C4-2B (cell line): ENCODE measurements at regions not wholly inside any gene's neighbourhood (a gene's known extent, or its start where the extent isn't known, plus 50 kb on each side); places are given as distances from the start of the nearest gene placed in this dataset.
"Not testable (repeated sequence)": the region's sequence is repeated elsewhere in the genome, so short reads cannot be mapped to it uniquely, and the experiment has no call there.

Source experiments
- ZFX ChIP-seq: fragments of 450-650 bp; IDR thresholded peaks from 2 replicates; pipeline ENCODE4 v1.6.1; 2017
- TF ChIP-seq, protein P1 (sequence below): fragments of 450-650 bp; conservative IDR thresholded peaks from 2 replicates; pipeline ENCODE4 v1.5.1; 2017; ENCODE audit warnings: mild to moderate bottlenecking

DNA sequence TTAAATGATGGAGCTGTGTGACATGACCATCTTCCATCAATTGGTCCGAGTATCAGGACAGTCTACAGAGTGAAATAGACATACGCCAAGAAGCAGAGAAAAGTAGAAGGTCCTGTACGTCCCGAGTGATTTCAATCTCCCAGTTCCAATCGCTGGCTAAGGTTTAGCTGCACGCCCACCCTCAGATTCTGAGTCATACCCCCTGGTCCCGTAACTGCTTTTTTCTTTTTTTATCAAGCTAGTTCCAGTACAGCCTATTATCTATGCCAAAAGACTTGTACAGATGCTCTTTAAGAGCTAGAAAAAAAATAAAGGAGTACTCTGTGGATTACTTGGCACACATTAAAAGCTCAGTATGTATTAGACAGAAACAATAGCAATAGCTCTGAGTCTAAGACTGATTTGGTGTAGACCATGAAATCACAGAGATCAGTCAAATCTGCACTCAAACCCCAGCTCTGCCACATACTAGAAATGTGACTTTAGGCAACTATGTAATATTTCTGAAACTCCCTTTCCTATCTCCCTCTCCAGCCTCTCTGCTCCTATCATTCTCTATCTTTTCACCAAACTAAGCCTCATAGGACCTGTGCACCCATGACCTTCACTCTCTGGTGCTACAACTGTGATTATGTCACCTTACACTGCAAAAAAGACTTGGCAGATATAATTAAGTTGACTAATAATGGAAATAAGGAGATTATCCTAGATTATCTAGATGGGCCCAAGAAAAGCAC, 63.0 kb upstream of the SRRM3 start:
- TF ChIP-seq, protein P1, sequence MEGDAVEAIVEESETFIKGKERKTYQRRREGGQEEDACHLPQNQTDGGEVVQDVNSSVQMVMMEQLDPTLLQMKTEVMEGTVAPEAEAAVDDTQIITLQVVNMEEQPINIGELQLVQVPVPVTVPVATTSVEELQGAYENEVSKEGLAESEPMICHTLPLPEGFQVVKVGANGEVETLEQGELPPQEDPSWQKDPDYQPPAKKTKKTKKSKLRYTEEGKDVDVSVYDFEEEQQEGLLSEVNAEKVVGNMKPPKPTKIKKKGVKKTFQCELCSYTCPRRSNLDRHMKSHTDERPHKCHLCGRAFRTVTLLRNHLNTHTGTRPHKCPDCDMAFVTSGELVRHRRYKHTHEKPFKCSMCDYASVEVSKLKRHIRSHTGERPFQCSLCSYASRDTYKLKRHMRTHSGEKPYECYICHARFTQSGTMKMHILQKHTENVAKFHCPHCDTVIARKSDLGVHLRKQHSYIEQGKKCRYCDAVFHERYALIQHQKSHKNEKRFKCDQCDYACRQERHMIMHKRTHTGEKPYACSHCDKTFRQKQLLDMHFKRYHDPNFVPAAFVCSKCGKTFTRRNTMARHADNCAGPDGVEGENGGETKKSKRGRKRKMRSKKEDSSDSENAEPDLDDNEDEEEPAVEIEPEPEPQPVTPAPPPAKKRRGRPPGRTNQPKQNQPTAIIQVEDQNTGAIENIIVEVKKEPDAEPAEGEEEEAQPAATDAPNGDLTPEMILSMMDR: not testable (repeated sequence)
- not testable (repeated sequence) for TF ChIP-seq ZFX
